Right renal pelvis (tissue), 4 donors: ENCODE measurements at regions not wholly inside any gene's neighbourhood (a gene's known extent, or its start where the extent isn't known, plus 50 kb on each side); places are given as distances from the start of the nearest gene placed in this dataset.
A peak's percentile ranks its signal among the peaks of the same experiment; 100 is the strongest.
"Not testable (repeated sequence)": the region's sequence is repeated elsewhere in the genome, so short reads cannot be mapped to it uniquely, and the experiment has no call there.

Source experiments
- DNase-seq, 4 donors: peaks; one replicate each; pipeline ENCODE4 v3.0.0-alpha.2; 2013; ENCODE audit warnings: low read depth in 4 of 4, low spot score in 3 of 4, missing footprints in 1 of 4

DNA sequence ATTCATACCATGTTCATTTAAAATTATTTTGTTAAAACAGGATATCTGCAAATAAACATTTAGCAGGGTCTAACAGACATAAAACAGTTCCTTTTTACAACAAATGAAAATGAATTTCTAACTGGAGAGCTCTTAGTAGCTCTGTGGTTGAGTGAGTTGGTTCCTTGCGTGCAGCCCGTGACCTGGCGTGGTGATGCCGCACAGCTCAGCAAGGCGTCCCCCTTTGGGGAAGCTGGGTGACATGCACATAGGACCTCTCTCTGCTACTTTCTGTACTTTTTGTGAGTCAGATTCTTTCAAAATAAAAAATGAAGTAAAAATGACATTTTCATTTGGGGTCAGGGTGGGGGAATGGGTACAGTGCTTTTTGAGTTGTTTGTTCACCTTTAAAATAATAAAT lies 75.9 kb downstream of the NPIPB11 start:
- not testable (repeated sequence) for DNase-seq

DNA sequence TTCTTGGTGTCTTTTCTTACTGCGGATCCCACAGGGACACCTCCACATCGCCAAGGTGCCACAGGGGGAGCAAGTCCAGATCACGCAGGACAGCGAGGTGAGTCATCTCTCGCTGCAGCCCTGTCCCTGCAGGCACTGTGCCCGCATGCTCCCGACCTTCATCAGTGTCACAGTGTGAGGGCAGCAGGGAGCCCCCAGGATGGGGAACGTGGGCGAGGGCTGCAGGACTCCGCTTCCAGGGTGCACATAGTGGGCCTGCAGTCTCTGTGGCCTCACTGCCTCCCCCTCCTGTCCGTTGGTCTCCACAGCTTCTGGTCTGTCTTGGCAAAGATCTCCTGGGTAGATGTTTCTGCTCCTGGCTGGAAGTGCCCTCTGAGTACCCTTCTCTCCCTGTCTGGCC lies 78.0 kb downstream of the NPIPB11 start:
- DNase-seq: not testable (repeated sequence)

- not testable (repeated sequence) for DNase-seq
Measured at GRCh38 chr16:29327631-29328408, 78.7 kb downstream of the NPIPB11 start.

- DNase-seq: not testable (repeated sequence)
Measured at GRCh38 chr16:29326164-29327125, 80.1 kb downstream of the NPIPB11 start.

DNA sequence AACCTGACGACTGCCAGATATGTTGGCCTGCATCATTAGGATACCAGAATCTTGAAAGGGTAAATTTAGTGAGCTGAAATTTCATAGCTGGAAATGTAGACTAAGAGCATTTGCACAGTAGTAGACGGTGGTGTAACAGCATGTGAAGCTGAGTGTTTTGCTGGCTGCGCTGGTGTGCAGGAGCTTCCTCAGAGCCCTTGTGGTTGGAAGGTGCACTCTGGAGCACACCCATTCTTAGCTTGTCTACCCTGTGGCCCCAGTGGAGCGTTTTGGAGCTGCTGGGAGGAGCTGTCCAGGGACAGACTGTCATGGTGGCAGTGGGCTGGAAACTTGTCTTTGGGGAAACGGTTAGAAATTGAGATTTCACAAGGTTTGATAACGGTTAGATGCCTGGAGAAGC lies 82.8 kb downstream of the NPIPB11 start:
- not testable (repeated sequence) for DNase-seq

- no peak for DNase-seq
Measured at GRCh38 chr16:29321585-29321984, 84.9 kb downstream of the NPIPB11 start.

GRCh38 chr16:29321000-29321393 lies 85.5 kb downstream of the NPIPB11 start:
- DNase-seq: no peak

DNA sequence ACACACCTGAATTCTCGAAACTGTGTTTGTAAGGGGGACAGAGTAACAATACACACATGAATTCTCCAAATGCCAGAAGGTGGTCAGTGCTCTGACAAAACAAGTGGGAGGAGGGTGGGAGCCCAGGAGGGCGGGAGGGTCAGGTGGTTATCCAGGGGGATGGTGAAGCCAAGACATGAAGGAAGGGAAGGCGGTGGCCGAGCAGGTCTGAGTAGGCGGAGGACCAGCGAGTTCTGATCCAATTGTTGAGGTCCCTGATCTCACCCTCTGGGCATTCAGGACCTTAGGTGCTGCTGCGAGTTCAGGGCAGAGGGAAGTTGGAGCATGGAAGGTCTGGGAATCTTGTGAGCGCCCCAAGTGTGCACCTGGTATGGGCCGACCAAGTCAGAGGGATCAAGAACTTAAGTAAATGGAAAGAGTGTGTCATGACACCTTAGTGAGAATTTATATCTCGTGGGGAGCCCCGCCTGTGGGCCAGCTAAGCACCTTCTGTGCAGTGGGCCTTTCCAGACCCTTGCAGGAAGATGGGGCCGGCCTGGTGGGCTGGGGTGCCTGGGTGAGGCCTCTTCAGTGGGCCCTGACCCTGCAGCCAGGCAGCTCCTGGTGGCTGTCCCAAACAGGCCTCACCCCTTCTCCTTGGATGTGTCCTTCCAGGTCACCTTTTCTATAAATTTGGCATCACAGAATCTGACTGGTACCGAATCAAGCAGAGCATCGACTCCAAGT lies 86.1 kb downstream of the NPIPB11 start:
- DNase-seq: no peak

DNA sequence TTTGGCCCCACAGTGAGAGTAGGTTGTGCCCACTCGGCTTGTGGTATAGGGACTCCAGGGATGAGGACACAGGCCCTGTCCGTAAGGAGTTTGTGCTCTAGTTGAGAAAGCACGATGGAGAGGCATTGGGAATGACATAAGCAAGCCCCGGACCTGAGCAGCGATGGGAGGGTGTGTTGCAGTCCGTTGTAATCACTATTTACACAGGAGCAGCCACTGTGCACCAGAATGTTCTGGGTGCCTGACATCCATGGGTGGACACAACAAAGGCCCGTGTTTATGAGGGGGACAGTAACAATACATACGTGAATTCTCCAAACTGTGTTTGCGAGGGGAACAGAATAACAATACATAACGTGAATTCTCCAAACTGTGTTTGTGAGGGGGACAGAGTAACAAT lies 86.8 kb downstream of the NPIPB11 start:
- no peak for DNase-seq

- DNase-seq: not testable (repeated sequence)
Measured at GRCh38 chr16:29318561-29318968, 87.9 kb downstream of the NPIPB11 start.

- DNase-seq: no peak
Measured at GRCh38 chr16:29318037-29318436, 88.5 kb downstream of the NPIPB11 start.

GRCh38 chr16:29317269-29317668 lies 89.2 kb downstream of the NPIPB11 start:
- DNase-seq: no peak

DNA sequence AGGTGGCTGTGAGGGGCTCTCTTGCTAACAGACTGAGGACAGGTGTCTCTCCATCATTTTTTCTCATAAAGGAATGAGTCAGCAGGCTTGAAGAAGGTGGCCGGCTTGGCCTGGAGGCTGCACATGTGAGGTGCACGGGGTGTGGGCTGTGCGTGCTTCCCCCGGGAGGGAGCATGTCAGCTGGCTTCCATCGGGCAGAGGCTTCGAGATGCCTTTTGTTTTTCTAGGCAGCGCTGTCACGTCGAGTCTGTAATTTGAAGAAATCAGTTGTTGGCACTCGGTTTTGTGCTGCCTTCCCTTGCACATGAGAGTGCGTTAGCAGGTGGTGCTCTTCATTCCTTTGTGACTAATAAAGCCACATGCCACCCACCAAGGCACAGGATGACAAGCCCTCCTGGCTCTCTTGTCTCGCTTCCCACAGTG lies 89.7 kb downstream of the NPIPB11 start:
- no peak for DNase-seq

DNA sequence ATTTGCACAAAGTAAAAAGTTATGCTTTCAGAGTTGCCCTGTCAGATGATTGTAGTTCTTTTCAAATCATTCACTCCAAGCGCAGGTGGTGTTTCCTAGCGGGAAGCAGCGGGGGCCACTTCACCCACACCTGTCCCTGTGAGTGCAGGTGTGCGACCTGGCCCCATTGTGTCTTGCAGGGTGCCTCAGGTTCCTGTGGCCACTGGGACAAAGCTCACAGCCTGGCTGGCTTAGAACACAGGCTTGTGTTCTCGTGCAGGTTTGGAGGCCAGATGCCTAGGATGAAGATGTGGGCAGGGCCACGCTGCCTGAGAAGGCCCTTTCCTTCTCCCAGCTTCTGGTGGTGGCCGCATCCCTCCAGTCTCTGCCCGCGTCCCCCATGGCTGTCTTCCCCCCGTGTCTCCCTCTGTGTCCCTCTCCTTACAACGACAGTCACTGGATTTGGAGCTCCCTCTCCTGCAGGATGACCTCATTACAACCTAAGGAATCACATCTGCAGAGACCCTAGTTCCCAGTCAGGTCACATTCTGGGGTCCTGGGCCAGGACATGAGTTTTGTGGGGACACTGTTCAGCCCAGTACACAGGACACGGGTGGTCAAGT lies 90.5 kb downstream of the NPIPB11 start:
- no peak for DNase-seq

- DNase-seq: no peak
Measured at GRCh38 chr16:29315046-29315445, 91.5 kb downstream of the NPIPB11 start.

DNA sequence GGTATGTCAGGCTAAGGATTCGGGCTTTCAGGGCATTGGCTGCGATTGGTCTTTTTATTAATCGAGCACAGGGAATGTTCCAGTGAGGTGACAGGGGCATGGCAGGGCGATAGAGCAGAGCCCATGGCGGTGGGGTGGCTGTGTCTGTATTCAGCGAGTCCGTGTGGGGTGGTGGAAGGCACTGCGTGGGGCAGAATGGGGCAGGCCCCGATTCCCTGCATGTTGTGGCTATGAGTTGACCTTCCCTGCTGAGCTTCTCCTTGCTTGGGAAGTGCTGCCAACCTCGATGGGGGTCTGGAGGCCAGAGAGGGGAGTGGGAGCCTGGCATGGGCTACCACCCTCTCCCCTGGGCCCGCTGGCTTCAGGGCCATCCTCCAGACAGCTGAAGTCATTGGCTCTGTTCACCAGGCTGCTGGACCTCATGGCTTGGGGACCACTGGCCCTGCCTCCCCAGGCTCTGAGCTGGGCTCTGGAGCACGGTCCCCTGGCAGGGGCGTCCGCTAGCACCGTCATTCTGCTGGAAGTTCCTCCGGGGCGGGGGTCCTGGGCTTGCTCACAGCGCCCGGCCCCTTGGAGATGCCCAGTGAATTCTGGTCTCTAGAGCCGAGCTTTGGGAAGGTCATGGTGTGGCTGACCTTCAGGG lies 92.1 kb downstream of the NPIPB11 start:
- no peak for DNase-seq

GRCh38 chr16:29313559-29314048 lies 92.9 kb downstream of the NPIPB11 start:
- DNase-seq: no peak

DNA sequence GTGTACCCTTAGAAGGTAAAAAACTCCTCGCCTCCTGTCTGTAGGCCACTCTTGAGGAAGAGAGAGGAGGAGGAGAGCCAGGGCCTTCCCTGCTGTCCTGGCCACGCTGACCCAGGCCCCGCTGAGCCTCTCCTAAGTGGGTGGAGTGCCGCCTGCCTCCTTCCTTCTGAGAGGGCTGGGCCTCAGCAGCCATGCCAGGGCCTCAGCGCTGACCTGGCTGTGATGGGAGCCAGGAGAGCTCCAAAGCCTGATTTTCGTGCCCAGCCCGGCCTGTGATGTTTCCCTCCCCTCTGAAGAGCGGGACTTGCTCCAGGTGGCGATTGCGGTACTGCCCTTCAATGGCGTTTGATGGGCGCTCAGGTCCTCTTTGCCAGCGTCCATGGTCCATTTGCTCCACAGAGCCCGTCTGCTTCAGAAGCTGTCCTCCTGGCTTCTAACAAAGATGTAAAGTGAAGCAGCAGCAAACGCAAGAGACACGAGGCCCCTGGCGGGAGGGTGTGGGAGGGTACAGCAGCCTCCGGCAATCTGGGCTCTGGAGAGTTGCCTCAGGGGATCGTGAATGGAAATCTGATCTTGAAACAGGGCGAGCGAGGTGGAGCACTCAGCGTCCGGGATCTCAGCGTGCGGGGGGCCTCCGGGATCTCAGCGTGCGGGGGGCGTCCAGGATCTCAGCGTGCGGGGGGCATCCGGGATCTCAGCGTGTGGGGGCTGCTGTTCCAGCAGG lies 93.5 kb downstream of the NPIPB11 start:
- DNase-seq: peak in 1 of 4 donors; percentile 41

- DNase-seq: not testable (repeated sequence)
Measured at GRCh38 chr16:29312345-29312675, 94.2 kb downstream of the NPIPB11 start.
